HEK293 (cell line): ENCODE measurements at regions not wholly inside any gene's neighbourhood (a gene's known extent, or its start where the extent isn't known, plus 50 kb on each side); places are given as distances from the start of the nearest gene placed in this dataset.

Source experiments
- CTCF ChIA-PET: fragments of 350-600 bp; formaldehyde crosslinking; extraction: SDS; loops from one replicate; lab custom pipeline; 2021; ENCODE audit warnings: antibody characterized with exemption; lab: Yijun Ruan, JAX
- POLR2A ChIA-PET: fragments of 300-600 bp; formaldehyde crosslinking; extraction: SDS; loops from one replicate; lab custom pipeline; 2020; ENCODE audit warnings: antibody characterized with exemption, inconsistent platforms; lab: Yijun Ruan, JAX
- H3K27ac ChIP-seq: fragments of 200-500 bp; sonication (Bioruptor generic); 2 replicates; pipeline ENCODE4 v1.5.1; 2014; ENCODE audit warnings: low read depth, low read length, control low read depth, inconsistent platforms; ENCODE audit errors: extremely low read depth
- H3K36me3 ChIP-seq, 2 experiments: fragments of 200-500 bp in 1 of 2; sonication (Bioruptor generic) in 1 of 2; 1 replicate in 1 of 2; 2 replicates in 1 of 2; pipeline ENCODE4 v1.5.1; 2014 to 2017; ENCODE audit warnings: inconsistent platforms in 2 of 2, low read length in 2 of 2; ENCODE audit not compliant: control insufficient read depth in 2 of 2, insufficient read depth in 1 of 2
- H3K4me1 ChIP-seq: fragments of 200-500 bp; sonication (Bioruptor generic); 2 replicates; pipeline ENCODE4 v1.5.1; 2014; ENCODE audit warnings: mild to moderate bottlenecking, low read length, inconsistent platforms; ENCODE audit not compliant: control insufficient read depth, insufficient read depth
- H3K4me3 ChIP-seq: 2 replicates; pipeline ENCODE4 v1.5.1; 2011; ENCODE audit warnings: low read depth, mild to moderate bottlenecking, control low read depth, low read length, moderate library complexity
- H3K9me3 ChIP-seq: fragments of 200-500 bp; sonication (Bioruptor generic); 2 replicates; pipeline ENCODE4 v1.5.1; 2014; ENCODE audit warnings: low read depth, low read length, inconsistent platforms; ENCODE audit not compliant: control insufficient read depth, insufficient read depth
- HOXD13 ChIP-seq: sonication (generic); formaldehyde crosslinking; IDR thresholded peaks from 2 replicates; pipeline ENCODE4 v1.8.0; 2022; ENCODE audit warnings: missing genetic modification reagents, borderline replicate concordance
- MEIS1 ChIP-seq: sonication (generic); formaldehyde crosslinking; IDR thresholded peaks from 2 replicates; pipeline ENCODE4 v1.8.1; 2022; ENCODE audit warnings: missing genetic modification reagents, mild to moderate bottlenecking, borderline replicate concordance
- OVOL3 ChIP-seq: fragments of 450-650 bp; formaldehyde crosslinking; IDR thresholded peaks from 2 replicates; pipeline ENCODE4 v1.5.1; 2016; ENCODE audit warnings: missing biosample characterization, missing genetic modification characterization
- REPIN1 ChIP-seq: fragments of 450-650 bp; formaldehyde crosslinking; IDR thresholded peaks from 2 replicates; pipeline ENCODE4 v1.5.1; 2017; ENCODE audit warnings: missing biosample characterization, missing genetic modification characterization, low read depth
- SALL2 ChIP-seq: fragments of 450-650 bp; formaldehyde crosslinking; IDR thresholded peaks from 2 replicates; pipeline ENCODE4 v1.5.0; 2017; ENCODE audit warnings: missing biosample characterization, mild to moderate bottlenecking, missing genetic modification characterization, borderline replicate concordance
- SCRT1 ChIP-seq: fragments of 450-650 bp; formaldehyde crosslinking; IDR thresholded peaks from 2 replicates; pipeline ENCODE4 v1.5.1; 2016; ENCODE audit warnings: missing biosample characterization, missing genetic modification characterization, borderline replicate concordance
- TCF7L2 ChIP-seq: IDR thresholded peaks from 2 replicates; pipeline ENCODE4 v1.6.1; 2011; ENCODE audit warnings: low read depth, mild to moderate bottlenecking, inconsistent platforms, low read length, moderate library complexity, borderline replicate concordance
- ZBTB21 ChIP-seq: fragments of 450-650 bp; formaldehyde crosslinking; IDR thresholded peaks from 2 replicates; pipeline ENCODE4 v1.5.1; 2017; ENCODE audit warnings: missing biosample characterization, missing genetic modification characterization
- ZFP37 ChIP-seq: fragments of 450-650 bp; formaldehyde crosslinking; IDR thresholded peaks from 2 replicates; pipeline ENCODE4 v1.5.1; 2016; ENCODE audit warnings: missing biosample characterization, missing genetic modification characterization
- ZFP41 ChIP-seq: fragments of 450-650 bp; formaldehyde crosslinking; IDR thresholded peaks from 2 replicates; pipeline ENCODE4 v1.5.1; 2016; ENCODE audit warnings: missing biosample characterization, missing genetic modification characterization, borderline replicate concordance
- ZFP69B ChIP-seq: fragments of 450-650 bp; formaldehyde crosslinking; IDR thresholded peaks from 2 replicates; pipeline ENCODE4 v1.5.1; 2016; ENCODE audit warnings: missing biosample characterization, missing genetic modification characterization
- ZNF16 ChIP-seq: fragments of 450-650 bp; formaldehyde crosslinking; IDR thresholded peaks from 2 replicates; pipeline ENCODE4 v1.5.1; 2016; ENCODE audit warnings: low read depth, missing biosample characterization, missing genetic modification characterization
- ZNF169 ChIP-seq: fragments of 450-650 bp; formaldehyde crosslinking; IDR thresholded peaks from 2 replicates; pipeline ENCODE4 v1.5.1; 2016; ENCODE audit warnings: missing biosample characterization, missing genetic modification characterization
- ZNF175 ChIP-seq: fragments of 450-650 bp; formaldehyde crosslinking; IDR thresholded peaks from 2 replicates; pipeline ENCODE4 v1.5.1; 2016; ENCODE audit warnings: missing biosample characterization, missing genetic modification characterization
- ZNF248 ChIP-seq: fragments of 450-650 bp; formaldehyde crosslinking; IDR thresholded peaks from 2 replicates; pipeline ENCODE4 v1.5.1; 2017; ENCODE audit warnings: missing biosample characterization, missing genetic modification characterization
- ZNF302 ChIP-seq: fragments of 450-650 bp; formaldehyde crosslinking; IDR thresholded peaks from 2 replicates; pipeline ENCODE4 v1.5.1; 2016; ENCODE audit warnings: missing biosample characterization, missing genetic modification characterization, low read depth
- ZNF311 ChIP-seq: fragments of 450-650 bp; formaldehyde crosslinking; IDR thresholded peaks from 2 replicates; pipeline ENCODE4 v1.5.1; 2017; ENCODE audit warnings: missing biosample characterization, missing genetic modification characterization, borderline replicate concordance
- ZNF350 ChIP-seq: fragments of 450-650 bp; formaldehyde crosslinking; IDR thresholded peaks from 2 replicates; pipeline ENCODE4 v1.5.0; 2017; ENCODE audit warnings: missing biosample characterization, mild to moderate bottlenecking, missing genetic modification characterization
- ZNF529 ChIP-seq: fragments of 450-650 bp; formaldehyde crosslinking; IDR thresholded peaks from 2 replicates; pipeline ENCODE4 v1.5.1; 2017; ENCODE audit warnings: missing genetic modification characterization, missing biosample characterization; ENCODE audit not compliant: insufficient replicate concordance
- ZNF571 ChIP-seq: fragments of 450-650 bp; formaldehyde crosslinking; IDR thresholded peaks from 2 replicates; pipeline ENCODE4 v1.5.0; 2017; ENCODE audit warnings: missing biosample characterization, missing genetic modification characterization
- ZNF585B ChIP-seq: fragments of 450-650 bp; formaldehyde crosslinking; IDR thresholded peaks from 2 replicates; pipeline ENCODE4 v1.5.1; 2016; ENCODE audit warnings: missing biosample characterization, missing genetic modification characterization
- ZNF623 ChIP-seq: fragments of 450-650 bp; formaldehyde crosslinking; IDR thresholded peaks from 2 replicates; pipeline ENCODE4 v1.5.1; 2016; ENCODE audit warnings: missing biosample characterization, missing genetic modification characterization
- ZNF629 ChIP-seq: fragments of 450-650 bp; formaldehyde crosslinking; IDR thresholded peaks from 2 replicates; pipeline ENCODE4 v1.5.1; 2017; ENCODE audit warnings: missing biosample characterization, missing genetic modification characterization
- ZNF658 ChIP-seq: fragments of 450-650 bp; formaldehyde crosslinking; IDR thresholded peaks from 2 replicates; pipeline ENCODE4; 2016; ENCODE audit warnings: missing biosample characterization, missing genetic modification characterization
- ZSCAN16 ChIP-seq: fragments of 450-650 bp; formaldehyde crosslinking; IDR thresholded peaks from 2 replicates; pipeline ENCODE4 v1.5.1; 2016; ENCODE audit warnings: missing biosample characterization, missing genetic modification characterization
- ZSCAN23 ChIP-seq: fragments of 450-650 bp; formaldehyde crosslinking; IDR thresholded peaks from 2 replicates; pipeline ENCODE4 v1.5.1; 2016; ENCODE audit warnings: missing biosample characterization, missing genetic modification characterization
- TF ChIP-seq, protein P1 (sequence below): fragments of 450-650 bp; formaldehyde crosslinking; IDR thresholded peaks from 2 replicates; pipeline ENCODE4 v1.5.1; 2017; ENCODE audit warnings: missing biosample characterization, missing genetic modification characterization
- TF ChIP-seq, protein P2 (sequence below): fragments of 450-650 bp; formaldehyde crosslinking; IDR thresholded peaks from 2 replicates; pipeline ENCODE4 v1.5.1; 2016; ENCODE audit warnings: missing biosample characterization, missing genetic modification characterization
- TF ChIP-seq, protein P3 (sequence below): IDR thresholded peaks from 2 replicates; pipeline ENCODE4 v1.6.1; 2011; ENCODE audit warnings: mild to moderate bottlenecking, low read depth, low read length, borderline replicate concordance
- TF ChIP-seq, protein P4 (sequence below): fragments of 450-650 bp; formaldehyde crosslinking; IDR thresholded peaks from 2 replicates; pipeline ENCODE4 v1.5.1; 2016; ENCODE audit warnings: missing biosample characterization, missing genetic modification characterization

DNA sequence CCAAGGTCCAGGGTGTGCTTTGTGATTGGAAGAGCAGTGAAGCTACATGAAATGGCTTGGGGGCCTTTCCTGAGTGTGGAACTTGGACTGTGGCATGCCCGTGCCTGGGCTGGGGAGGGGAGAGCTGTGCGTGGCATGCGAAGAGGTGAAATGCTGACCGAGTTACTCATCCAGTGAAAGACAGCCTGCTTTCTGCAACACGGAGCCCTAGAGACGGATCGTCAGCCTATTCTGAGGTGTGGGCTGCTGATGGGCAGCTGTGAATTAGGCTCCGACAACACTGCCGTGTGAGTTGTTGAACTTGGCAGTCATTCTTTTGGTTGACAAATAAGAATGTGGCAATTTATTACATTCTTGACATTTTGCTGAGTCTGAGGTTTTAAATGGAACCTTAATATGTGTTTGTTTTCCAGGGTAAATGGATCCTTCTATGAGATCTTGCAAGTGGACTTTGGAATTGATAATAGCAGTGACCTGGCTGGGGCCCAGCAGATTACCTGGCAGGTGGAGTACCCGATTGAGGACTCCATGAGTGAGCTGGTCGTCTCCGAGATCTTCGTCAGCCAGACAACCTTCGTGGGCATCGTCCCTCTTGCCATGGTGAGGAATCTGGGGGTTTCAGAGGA lies 453.9 kb downstream of the AACS start (continued):
- TF ChIP-seq ZFP37 (tag by site-specific recombination) (no peak), REPIN1 (tag by site-specific recombination) (no peak), ZFP69B (tag by site-specific recombination) (no peak), ZNF248 (no peak), ZNF311 (tag by site-specific recombination) (no peak), SALL2 (tag by site-specific recombination) (no peak), ZNF571 (no peak), ZSCAN16 (tag by site-specific recombination) (no peak), ZFP41 (tag by site-specific recombination) (no peak)
- TF ChIP-seq, protein P1, sequence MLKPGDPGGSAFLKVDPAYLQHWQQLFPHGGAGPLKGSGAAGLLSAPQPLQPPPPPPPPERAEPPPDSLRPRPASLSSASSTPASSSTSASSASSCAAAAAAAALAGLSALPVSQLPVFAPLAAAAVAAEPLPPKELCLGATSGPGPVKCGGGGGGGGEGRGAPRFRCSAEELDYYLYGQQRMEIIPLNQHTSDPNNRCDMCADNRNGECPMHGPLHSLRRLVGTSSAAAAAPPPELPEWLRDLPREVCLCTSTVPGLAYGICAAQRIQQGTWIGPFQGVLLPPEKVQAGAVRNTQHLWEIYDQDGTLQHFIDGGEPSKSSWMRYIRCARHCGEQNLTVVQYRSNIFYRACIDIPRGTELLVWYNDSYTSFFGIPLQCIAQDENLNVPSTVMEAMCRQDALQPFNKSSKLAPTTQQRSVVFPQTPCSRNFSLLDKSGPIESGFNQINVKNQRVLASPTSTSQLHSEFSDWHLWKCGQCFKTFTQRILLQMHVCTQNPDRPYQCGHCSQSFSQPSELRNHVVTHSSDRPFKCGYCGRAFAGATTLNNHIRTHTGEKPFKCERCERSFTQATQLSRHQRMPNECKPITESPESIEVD (tag by site-specific recombination), result no peak
- TF ChIP-seq, protein P2, sequence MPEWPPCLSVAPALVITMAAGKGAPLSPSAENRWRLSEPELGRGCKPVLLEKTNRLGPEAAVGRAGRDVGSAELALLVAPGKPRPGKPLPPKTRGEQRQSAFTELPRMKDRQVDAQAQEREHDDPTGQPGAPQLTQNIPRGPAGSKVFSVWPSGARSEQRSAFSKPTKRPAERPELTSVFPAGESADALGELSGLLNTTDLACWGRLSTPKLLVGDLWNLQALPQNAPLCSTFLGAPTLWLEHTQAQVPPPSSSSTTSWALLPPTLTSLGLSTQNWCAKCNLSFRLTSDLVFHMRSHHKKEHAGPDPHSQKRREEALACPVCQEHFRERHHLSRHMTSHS, result no peak

DNA sequence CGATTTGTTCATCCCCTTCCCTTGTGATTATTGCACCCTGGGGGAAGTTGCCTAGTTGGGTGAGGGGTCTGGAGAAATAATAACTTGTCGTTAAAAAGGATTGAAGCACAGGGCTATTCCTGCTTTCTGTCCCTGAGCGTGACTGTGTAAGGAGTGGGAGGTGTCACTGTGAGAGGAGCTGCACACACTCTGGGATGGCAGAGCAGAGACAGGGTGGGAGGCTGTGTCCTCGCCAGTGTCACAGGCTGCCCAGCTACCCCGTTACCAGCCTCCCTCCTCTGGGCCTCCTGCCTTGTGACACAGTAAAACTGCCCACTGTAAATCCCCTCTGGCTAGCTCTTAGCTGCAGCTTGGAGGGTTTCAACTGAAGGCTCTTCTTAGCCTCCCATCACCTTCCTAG lies 460.6 kb downstream of the AACS start:
- Histone ChIP-seq H3K4me1 (no peaks in the 10 kb centered on the region), H3K36me3 (no peaks in the 10 kb centered on the region), H3K4me3 (no peak overlapping the region), H3K9me3 (no peaks in the 10 kb centered on the region), H3K27ac (no peak overlapping the region)
- TF ChIP-seq ZNF658 (tag by site-specific recombination), result no peak
- TF ChIP-seq ZNF350 (tag by site-specific recombination), result no peak
- TF ChIP-seq TCF7L2, result no peak
- TF ChIP-seq ZNF585B (tag by site-specific recombination), result no peak
- no peak for TF ChIP-seq ZNF629 (tag by site-specific recombination)
- TF ChIP-seq, protein P3, sequence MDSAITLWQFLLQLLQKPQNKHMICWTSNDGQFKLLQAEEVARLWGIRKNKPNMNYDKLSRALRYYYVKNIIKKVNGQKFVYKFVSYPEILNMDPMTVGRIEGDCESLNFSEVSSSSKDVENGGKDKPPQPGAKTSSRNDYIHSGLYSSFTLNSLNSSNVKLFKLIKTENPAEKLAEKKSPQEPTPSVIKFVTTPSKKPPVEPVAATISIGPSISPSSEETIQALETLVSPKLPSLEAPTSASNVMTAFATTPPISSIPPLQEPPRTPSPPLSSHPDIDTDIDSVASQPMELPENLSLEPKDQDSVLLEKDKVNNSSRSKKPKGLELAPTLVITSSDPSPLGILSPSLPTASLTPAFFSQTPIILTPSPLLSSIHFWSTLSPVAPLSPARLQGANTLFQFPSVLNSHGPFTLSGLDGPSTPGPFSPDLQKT, result no peak
- no peak for TF ChIP-seq ZNF529 (tag by site-specific recombination)
- TF ChIP-seq ZNF623 (tag by site-specific recombination), result no peak
- no peak for TF ChIP-seq SCRT1 (tag by site-specific recombination)
- no peak for TF ChIP-seq ZNF175 (tag by site-specific recombination)
- no peak for TF ChIP-seq MEIS1
- no peak for TF ChIP-seq OVOL3 (tag by site-specific recombination)
- TF ChIP-seq ZSCAN23, result no peak
- TF ChIP-seq, protein P4, sequence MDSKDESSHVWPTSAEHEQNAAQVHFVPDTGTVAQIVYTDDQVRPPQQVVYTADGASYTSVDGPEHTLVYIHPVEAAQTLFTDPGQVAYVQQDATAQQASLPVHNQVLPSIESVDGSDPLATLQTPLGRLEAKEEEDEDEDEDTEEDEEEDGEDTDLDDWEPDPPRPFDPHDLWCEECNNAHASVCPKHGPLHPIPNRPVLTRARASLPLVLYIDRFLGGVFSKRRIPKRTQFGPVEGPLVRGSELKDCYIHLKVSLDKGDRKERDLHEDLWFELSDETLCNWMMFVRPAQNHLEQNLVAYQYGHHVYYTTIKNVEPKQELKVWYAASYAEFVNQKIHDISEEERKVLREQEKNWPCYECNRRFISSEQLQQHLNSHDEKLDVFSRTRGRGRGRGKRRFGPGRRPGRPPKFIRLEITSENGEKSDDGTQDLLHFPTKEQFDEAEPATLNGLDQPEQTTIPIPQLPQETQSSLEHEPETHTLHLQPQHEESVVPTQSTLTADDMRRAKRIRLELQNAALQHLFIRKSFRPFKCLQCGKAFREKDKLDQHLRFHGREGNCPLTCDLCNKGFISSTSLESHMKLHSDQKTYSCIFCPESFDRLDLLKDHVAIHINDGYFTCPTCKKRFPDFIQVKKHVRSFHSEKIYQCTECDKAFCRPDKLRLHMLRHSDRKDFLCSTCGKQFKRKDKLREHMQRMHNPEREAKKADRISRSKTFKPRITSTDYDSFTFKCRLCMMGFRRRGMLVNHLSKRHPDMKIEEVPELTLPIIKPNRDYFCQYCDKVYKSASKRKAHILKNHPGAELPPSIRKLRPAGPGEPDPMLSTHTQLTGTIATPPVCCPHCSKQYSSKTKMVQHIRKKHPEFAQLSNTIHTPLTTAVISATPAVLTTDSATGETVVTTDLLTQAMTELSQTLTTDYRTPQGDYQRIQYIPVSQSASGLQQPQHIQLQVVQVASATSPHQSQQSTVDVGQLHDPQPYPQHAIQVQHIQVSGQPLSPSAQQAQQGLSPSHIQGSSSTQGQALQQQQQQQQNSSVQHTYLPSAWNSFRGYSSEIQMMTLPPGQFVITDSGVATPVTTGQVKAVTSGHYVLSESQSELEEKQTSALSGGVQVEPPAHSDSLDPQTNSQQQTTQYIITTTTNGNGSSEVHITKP (tag by site-specific recombination), result no peak
- no peak for TF ChIP-seq HOXD13 (CRISPR knock-in tag)
- TF ChIP-seq ZBTB21 (tag by site-specific recombination), result no peak
- TF ChIP-seq ZNF16, result no peak
- TF ChIP-seq ZNF302 (tag by site-specific recombination), result no peak
- TF ChIP-seq ZNF169 (tag by site-specific recombination), result no peak
- ChIA-PET CTCF (no interaction called here), POLR2A (no interaction called here)
